ENCODE measurements at regions not wholly inside any gene's neighbourhood (a gene's known extent, or its start where the extent isn't known, plus 50 kb on each side); places are given as distances from the start of the nearest gene placed in this dataset.

DNA sequence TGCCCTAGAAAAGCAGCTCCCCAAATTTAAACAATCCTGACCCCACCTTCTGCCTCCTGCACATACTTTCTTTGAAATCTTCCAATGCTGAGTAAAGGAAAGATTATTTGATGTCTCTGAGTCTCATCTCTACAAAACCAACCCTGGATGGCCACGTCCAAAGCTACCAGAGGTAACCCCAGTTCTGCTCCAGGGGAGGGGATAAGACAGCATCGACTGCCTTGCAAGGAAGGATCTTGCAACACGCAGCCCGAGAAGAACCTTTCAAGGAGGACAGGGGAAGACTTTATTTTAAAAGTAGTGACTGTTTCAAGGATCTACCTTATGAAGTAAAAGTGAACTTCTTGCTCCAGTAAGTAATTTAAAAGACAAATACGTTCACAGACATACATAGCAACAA lies 66.5 kb upstream of the TMEM45B start:
- TF ChIP-seq TCF12 (IDR thresholded peaks at IDR 0.05; ENCODE audit: low read depth) (no peak), RAD21 (IDR thresholded peaks at IDR 0.05; ENCODE audit: low read depth) (no peak), CREB1 (IDR thresholded peaks at IDR 0.05; ENCODE audit: low read depth) (no peak), EGR1 (IDR thresholded peaks at IDR 0.05) (no peak), FOXM1 (IDR thresholded peaks at IDR 0.05; ENCODE audit: borderline replicate concordance, low read depth) (no peak), EP300 (IDR thresholded peaks at IDR 0.05; ENCODE audit: borderline replicate concordance) (no peak), TEAD4 (IDR thresholded peaks at IDR 0.05) (no peak), TAF1 (IDR thresholded peaks at IDR 0.05; ENCODE audit: low read depth) (no peak), NFIC (IDR thresholded peaks at IDR 0.05) (no peak), YY1 (IDR thresholded peaks at IDR 0.05; ENCODE audit: low read depth) (no peak), CEBPB (IDR thresholded peaks at IDR 0.05) (no peak), ZBTB7A (IDR thresholded peaks at IDR 0.05; ENCODE audit: low read depth) (no peak)
- TF ChIP-seq, protein P1, sequence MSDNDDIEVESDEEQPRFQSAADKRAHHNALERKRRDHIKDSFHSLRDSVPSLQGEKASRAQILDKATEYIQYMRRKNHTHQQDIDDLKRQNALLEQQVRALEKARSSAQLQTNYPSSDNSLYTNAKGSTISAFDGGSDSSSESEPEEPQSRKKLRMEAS (IDR thresholded peaks at IDR 0.05): no peak
- TF ChIP-seq, protein P2, sequence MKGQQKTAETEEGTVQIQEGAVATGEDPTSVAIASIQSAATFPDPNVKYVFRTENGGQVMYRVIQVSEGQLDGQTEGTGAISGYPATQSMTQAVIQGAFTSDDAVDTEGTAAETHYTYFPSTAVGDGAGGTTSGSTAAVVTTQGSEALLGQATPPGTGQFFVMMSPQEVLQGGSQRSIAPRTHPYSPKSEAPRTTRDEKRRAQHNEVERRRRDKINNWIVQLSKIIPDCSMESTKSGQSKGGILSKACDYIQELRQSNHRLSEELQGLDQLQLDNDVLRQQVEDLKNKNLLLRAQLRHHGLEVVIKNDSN (IDR thresholded peaks at IDR 0.05): no peak
- TF ChIP-seq, protein P3, sequence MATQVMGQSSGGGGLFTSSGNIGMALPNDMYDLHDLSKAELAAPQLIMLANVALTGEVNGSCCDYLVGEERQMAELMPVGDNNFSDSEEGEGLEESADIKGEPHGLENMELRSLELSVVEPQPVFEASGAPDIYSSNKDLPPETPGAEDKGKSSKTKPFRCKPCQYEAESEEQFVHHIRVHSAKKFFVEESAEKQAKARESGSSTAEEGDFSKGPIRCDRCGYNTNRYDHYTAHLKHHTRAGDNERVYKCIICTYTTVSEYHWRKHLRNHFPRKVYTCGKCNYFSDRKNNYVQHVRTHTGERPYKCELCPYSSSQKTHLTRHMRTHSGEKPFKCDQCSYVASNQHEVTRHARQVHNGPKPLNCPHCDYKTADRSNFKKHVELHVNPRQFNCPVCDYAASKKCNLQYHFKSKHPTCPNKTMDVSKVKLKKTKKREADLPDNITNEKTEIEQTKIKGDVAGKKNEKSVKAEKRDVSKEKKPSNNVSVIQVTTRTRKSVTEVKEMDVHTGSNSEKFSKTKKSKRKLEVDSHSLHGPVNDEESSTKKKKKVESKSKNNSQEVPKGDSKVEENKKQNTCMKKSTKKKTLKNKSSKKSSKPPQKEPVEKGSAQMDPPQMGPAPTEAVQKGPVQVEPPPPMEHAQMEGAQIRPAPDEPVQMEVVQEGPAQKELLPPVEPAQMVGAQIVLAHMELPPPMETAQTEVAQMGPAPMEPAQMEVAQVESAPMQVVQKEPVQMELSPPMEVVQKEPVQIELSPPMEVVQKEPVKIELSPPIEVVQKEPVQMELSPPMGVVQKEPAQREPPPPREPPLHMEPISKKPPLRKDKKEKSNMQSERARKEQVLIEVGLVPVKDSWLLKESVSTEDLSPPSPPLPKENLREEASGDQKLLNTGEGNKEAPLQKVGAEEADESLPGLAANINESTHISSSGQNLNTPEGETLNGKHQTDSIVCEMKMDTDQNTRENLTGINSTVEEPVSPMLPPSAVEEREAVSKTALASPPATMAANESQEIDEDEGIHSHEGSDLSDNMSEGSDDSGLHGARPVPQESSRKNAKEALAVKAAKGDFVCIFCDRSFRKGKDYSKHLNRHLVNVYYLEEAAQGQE (IDR thresholded peaks at IDR 0.05; ENCODE audit: low read depth): no peak

DNA sequence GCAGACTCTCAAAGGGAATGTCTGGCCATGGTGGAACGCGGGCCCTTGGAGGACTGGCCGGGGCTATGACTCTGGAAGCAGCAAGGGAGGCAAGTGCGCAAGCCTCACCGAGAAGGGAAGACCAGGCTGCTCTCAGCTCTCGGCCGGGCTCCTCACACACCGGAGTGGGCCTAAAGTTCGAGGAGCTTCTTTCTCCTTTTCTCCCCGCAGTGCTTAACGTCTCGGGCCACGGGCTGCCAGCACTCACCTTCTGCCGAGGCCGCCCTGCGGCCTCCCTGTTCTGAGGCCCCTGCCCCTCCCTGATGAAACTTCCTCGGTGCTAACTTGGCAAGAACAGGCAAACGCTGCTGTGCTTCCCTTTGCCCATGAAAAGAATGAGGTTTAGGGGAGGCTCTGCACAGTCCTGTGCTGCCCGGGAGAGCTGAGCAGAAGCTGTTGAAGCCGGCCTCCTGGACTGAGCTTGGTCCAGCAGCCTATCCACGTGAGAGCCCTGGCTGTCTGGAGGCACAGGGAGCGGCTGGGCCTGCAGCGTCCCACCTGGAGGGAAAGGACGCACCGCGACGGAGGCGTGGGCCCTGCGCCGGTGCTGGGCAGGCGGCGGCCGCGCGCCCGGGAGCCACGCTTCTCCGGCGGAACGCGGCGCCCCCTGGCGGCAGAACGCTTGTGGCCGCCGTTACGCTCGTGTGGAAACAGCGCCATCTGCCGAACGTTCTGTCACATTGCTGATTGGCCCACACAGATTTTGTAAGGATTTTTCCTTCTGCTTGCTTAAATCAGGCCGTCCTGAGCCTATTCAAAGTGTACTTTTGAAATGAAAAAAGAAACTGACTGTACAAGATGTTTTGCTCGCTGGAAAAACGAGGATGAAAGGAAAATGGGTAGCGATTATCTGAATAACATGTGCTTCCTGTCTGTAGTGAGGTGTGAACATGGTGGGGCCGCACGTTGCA lies 65.0 kb upstream of the TMEM45B start:
- TF ChIP-seq TEAD4 (IDR thresholded peaks at IDR 0.05) (peak; percentile 45; the same call in 1 of the 2 replicates), FOXM1 (IDR thresholded peaks at IDR 0.05; ENCODE audit: borderline replicate concordance, low read depth) (no peak), ZBTB7A (IDR thresholded peaks at IDR 0.05; ENCODE audit: low read depth) (no peak), RAD21 (IDR thresholded peaks at IDR 0.05; ENCODE audit: low read depth) (peak; percentile 96), NFIC (IDR thresholded peaks at IDR 0.05) (no peak), EP300 (IDR thresholded peaks at IDR 0.05; ENCODE audit: borderline replicate concordance) (0 out of 2 replicates have a peak, but pooled peaks have one; percentile 14)
- TF ChIP-seq, protein P3 (IDR thresholded peaks at IDR 0.05; ENCODE audit: low read depth): no peak
- TF ChIP-seq, protein P2 (IDR thresholded peaks at IDR 0.05): 0 out of 2 replicates have a peak, but pooled peaks have one; percentile 10
- TF ChIP-seq, protein P1 (IDR thresholded peaks at IDR 0.05): peak; percentile 81

DNA sequence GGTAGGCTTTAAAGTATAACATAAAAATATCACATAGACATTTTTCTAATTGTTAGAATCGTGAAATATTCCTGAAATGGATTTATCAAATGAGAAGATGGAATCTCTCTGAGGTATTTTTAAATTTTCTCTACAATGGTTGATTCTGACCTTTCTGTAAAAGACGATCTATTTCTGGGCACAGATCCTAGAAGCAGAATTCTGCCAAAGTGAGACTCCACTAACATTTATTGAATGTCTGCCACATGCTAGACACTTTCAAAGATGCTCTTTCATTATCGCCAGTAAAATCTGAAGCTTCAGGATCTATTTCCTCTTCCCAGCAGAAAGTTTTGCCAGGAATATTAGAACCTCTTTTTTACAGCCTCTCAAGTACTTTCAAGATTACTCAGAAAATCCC lies 64.1 kb upstream of the TMEM45B start:
- TF ChIP-seq RAD21 (IDR thresholded peaks at IDR 0.05; ENCODE audit: low read depth) (no peak), CREB1 (IDR thresholded peaks at IDR 0.05; ENCODE audit: low read depth) (no peak), YY1 (IDR thresholded peaks at IDR 0.05; ENCODE audit: low read depth) (no peak), CEBPB (IDR thresholded peaks at IDR 0.05) (no peak), TEAD4 (IDR thresholded peaks at IDR 0.05) (no peak)
- TF ChIP-seq, protein P2 (IDR thresholded peaks at IDR 0.05): no peak

Measured in Ishikawa (cell line).